BJ (cell line): ENCODE measurements at regions not wholly inside any gene's neighbourhood (a gene's known extent, or its start where the extent isn't known, plus 50 kb on each side); places are given as distances from the start of the nearest gene placed in this dataset.

Experiments
- CTCF ChIA-PET: fragments of 350-600 bp; formaldehyde crosslinking; extraction: SDS; loops from one replicate; lab custom pipeline; 2021; ENCODE audit warnings: antibody characterized with exemption, inconsistent platforms; lab: Yijun Ruan, JAX
- POLR2A ChIA-PET: fragments of 300-600 bp; sonication (Branson Sonifier 250); formaldehyde crosslinking; extraction: SDS; loops from one replicate; lab custom pipeline; 2021; ENCODE audit warnings: antibody characterized with exemption; lab: Charles Lee
- DNase-seq: peaks from one replicate; pipeline ENCODE4 v3.0.0-alpha.2; 2011; ENCODE audit warnings: low read depth
- H3K27me3 ChIP-seq: 2 replicates; pipeline ENCODE4 v1.6.0; 2011; ENCODE audit warnings: low read length; ENCODE audit not compliant: control insufficient read depth, insufficient read depth
- H3K36me3 ChIP-seq: 2 replicates; pipeline ENCODE4 v1.5.1; 2011; ENCODE audit warnings: low read length; ENCODE audit not compliant: control insufficient read depth, insufficient read depth
- H3K4me3 ChIP-seq: 2 replicates; pipeline ENCODE4 v1.5.1; 2011; ENCODE audit warnings: low read depth, mild to moderate bottlenecking, control low read depth, low read length
- CTCF ChIP-seq: IDR thresholded peaks from 2 replicates; pipeline ENCODE4 v1.5.1; 2011; ENCODE audit warnings: low read depth, mild to moderate bottlenecking, control low read depth, inconsistent platforms, low read length, moderate library complexity; ENCODE audit not compliant: insufficient read depth

- ChIA-PET CTCF (interaction anchor here (0.6 to 1.1 kb wide), 2 partner anchors 271 to 342 kb away, joined by 3 read pairs; no protein-coding TSS in a partner anchor), POLR2A (interaction anchor here (0.6 kb wide), 1 partner anchor 475 kb away, joined by 12 read pairs; no protein-coding TSS in a partner anchor)
- Histone ChIP-seq H3K36me3 (no peaks in the 10 kb centered on the region), H3K4me3 (no peak overlapping the region), H3K27me3 (no peaks in the 10 kb centered on the region)
- no peak for DNase-seq
- TF ChIP-seq CTCF, result no peak
Measured at GRCh38 chr5:142493875-142494518, 169.2 kb upstream of the SPRY4 start.

GRCh38 chr5:142492781-142493281 lies 168.0 kb upstream of the SPRY4 start:
- H3K27me3 ChIP-seq, result no peaks in the 10 kb centered on the region
- ChIA-PET POLR2A (interaction anchor here (0.6 to 0.7 kb wide), 2 partner anchors 134 to 177 kb away, joined by 3 read pairs; no protein-coding TSS in a partner anchor), CTCF (interaction anchor here (0.7 kb wide), 2 partner anchors 39 to 846 kb away, joined by 3 to 5 read pairs; no protein-coding TSS in a partner anchor)
- H3K36me3 ChIP-seq, result no peaks in the 10 kb centered on the region
- TF ChIP-seq CTCF, result no peak
- no peak overlapping the region for H3K4me3 ChIP-seq
- DNase-seq, result no peak

GRCh38 chr5:142491679-142492078 lies 166.9 kb upstream of the SPRY4 start:
- Histone ChIP-seq H3K4me3 (no peak overlapping the region), H3K27me3 (no peaks in the 10 kb centered on the region), H3K36me3 (no peaks in the 10 kb centered on the region)
- ChIA-PET CTCF (interaction anchor here (0.6 kb wide), 1 partner anchor 59 kb away, joined by 3 read pairs; no protein-coding TSS in a partner anchor), POLR2A (no interaction called here)
- DNase-seq, result no peak
- TF ChIP-seq CTCF, result no peak

- no peaks in the 10 kb centered on the region for H3K27me3 ChIP-seq
- H3K36me3 ChIP-seq, result no peaks in the 10 kb centered on the region
- ChIA-PET POLR2A (no interaction called here), CTCF (interaction anchor here (0.6 kb wide), 1 partner anchor 59 kb away, joined by 3 read pairs; no protein-coding TSS in a partner anchor)
- TF ChIP-seq CTCF, result no peak
- no peak for DNase-seq
- no peak overlapping the region for H3K4me3 ChIP-seq
Measured at GRCh38 chr5:142491270-142491669, 166.4 kb upstream of the SPRY4 start.

- Histone ChIP-seq H3K27me3 (no peaks in the 10 kb centered on the region), H3K4me3 (no peak overlapping the region), H3K36me3 (no peaks in the 10 kb centered on the region)
- no peak for DNase-seq
- POLR2A ChIA-PET, result interaction anchor here (0.9 kb wide), 1 partner anchor 20 kb away, joined by 5 read pairs; no protein-coding TSS in a partner anchor
- CTCF ChIA-PET, result interaction anchor here (1.4 to 1.9 kb wide), 2 partner anchors 11 to 62 kb away, joined by 4 read pairs; no protein-coding TSS in a partner anchor
- TF ChIP-seq CTCF, result no peak
Measured at GRCh38 chr5:142486581-142486980, 161.8 kb upstream of the SPRY4 start.
